ENCODE measurements at regions not wholly inside any gene's neighbourhood (a gene's known extent, or its start where the extent isn't known, plus 50 kb on each side); places are given as distances from the start of the nearest gene placed in this dataset.
"Not testable (repeated sequence)": the region's sequence is repeated elsewhere in the genome, so short reads cannot be mapped to it uniquely, and the experiment has no call there.

DNA sequence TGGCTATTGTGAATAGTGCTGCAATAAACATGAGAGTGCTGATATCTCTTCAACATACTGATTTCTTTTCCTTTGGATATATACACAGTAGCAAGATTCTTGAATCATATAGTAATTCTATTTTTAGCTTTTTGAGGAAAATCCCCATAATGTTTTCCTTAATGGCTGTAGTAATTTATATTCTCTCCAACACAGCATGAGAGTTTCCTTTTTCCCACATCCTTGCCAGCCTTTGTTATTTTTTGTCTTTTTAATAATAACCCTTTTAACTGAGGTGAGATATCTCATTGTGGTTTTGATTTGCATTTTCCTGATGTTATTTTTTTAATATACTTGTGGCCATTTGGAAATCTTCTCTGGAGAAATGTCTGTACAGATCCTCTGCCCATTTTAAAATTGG lies 132.6 kb downstream of the PRL start:
- no peak for DNase-seq

DNA sequence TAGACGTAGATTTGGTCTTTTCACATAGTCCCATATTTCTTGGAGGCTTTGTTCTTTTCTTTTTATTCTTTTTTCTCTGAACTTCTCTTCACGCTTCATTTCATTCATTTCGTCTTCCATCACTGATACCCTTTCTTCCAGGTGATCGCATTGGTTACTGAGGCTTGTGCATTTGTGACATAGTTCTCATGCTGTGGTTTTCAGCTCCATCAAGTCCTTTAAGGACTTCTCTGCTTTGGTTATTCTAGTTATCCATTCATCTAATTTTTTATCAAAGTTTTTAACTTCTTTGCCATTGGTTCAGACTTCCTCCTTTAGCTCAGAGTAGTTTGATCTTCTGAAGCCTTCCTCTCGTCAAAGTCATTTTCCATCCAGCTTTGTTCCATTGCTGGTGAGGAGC lies 125.8 kb downstream of the PRL start:
- not testable (repeated sequence) for DNase-seq

GRCh38 chr6:22171885-22172284 lies 125.0 kb downstream of the PRL start:
- DNase-seq, result not testable (repeated sequence)

- DNase-seq, result no peak
These were observed 123.5 kb downstream of the PRL start for GRCh38 chr6:22173311-22173710.

GRCh38 chr6:22180250-22180649 lies 116.6 kb downstream of the PRL start:
- not testable (repeated sequence) for DNase-seq

DNA sequence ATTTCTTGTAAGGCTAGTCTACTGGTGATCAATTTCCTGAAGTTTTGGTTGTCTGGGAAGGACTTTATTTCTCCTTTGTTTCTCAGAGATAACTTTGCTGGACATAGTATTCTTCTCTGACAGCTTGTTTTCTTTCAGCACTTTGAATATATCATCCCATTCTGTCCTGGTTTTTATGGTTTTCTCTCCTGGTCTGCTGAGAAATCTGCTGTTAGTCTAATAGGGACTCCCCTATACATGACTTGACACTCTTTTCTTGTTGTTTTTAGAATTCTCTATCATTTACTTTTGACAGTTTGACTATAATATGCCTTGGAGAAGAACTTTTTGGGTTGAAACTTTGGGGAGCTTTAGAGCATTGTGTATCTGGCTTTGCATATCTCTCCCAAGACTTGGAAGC lies 112.5 kb downstream of the PRL start:
- no peak for DNase-seq

DNA sequence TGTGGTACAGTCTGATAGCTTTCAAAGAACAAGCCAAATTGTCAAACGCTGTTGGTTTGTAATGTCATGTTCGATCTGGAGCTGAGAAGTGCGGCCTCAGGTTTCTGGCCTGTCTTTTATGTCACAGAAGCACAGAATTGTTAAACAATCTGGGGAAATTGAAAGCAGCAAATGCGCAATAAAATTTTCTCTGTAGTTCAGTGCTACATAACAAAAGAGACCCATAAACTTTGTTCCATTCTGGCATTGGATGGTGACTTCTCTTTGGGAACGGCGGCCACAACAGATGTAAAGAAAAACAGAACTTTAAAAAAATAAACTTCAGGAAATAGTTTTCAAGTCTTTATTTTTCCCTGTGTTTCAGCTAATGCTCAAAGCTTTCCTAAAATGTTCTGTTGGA lies 106.9 kb downstream of the PRL start:
- no peak for DNase-seq

- no peak for DNase-seq
These were observed 102.5 kb downstream of the PRL start for GRCh38 chr6:22194188-22194921.

DNA sequence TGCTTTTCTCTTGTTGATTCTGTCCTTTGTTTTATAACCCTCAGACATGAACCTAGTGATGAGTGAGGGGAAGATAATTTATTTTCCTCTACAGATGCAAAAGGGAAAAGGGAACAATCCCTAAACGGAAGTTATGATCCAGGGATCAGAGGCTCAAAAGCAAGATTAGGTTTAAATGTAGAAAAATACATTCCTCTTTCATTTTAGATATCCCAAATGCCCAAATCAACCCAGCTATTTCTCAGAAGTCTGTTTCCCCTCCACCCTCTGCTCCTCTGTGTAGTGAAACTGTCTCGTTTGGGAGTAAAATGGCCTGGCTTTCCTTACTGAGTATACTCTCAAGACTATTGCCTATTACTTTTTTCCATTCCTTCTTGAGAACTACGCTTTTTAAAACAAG lies 97.1 kb downstream of the PRL start:
- DNase-seq, result no peak

- DNase-seq, result no peak
These were observed 92.7 kb downstream of the PRL start for GRCh38 chr6:22204153-22204552.

DNA sequence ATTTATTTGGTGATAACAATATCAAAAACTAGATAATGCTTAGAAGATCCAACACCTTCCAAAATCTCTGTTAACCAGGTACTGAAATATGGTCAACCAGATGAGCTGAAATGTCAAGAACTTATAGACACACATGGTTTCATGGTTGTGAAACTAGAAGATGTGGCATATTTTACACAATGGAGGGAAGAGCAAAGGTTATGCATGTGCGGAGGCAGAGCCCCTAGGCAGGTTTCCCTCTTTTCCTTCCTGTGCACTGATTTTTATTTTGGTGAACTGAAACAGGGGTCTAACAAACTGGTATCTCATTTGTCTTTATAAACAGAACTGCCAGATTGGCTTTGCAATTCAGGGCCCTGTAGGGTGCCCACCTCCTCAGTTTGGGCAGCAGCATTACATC lies 91.6 kb downstream of the PRL start:
- no peak for DNase-seq

- DNase-seq, result no peak
These were observed 90.7 kb downstream of the PRL start for GRCh38 chr6:22206106-22206505.

DNA sequence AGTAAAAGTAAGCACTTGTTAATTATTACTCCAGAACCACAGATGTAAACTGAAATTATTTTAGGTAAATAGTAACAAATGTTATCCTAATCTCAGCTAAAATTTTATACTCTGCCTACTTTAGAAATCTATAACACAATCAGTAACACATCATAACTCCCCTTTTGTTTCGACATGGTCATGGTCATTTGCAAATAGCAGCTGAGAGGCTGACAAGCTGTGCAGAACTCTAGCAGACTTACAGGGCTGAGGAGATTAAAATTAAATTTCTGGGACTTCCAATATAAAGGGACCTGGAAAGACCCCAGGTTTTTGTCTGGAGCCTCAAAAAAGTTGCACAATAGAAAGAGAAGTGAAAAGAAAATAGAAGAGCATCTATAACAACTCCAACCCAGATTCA lies 88.8 kb downstream of the PRL start:
- DNase-seq, result no peak

- DNase-seq, result no peak
These were observed 82.5 kb downstream of the PRL start for GRCh38 chr6:22214314-22214713.

- not testable (repeated sequence) for DNase-seq
These were observed 81.4 kb downstream of the PRL start for GRCh38 chr6:22215474-22215873.

GRCh38 chr6:22218410-22218809 lies 78.4 kb downstream of the PRL start:
- DNase-seq, result no peak

DNA sequence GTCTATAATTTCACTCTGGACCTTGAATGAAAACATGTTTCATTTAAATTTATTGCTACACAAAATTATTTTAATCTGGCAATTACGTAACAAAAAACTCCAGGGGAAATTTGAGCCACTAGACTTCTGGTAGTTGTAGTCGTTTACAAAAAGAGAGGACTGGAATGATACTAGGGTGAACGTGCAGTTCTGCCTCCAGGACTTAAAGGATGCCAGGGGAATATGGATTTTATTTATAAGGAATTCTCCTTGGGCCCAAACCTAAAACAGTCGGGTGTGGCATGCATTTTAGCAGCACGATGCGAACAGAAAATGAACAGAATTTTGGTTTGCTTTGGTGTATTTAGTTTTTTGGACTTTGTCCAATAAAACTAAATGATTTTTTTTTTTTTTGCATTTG lies 76.9 kb downstream of the PRL start:
- no peak for DNase-seq

DNA sequence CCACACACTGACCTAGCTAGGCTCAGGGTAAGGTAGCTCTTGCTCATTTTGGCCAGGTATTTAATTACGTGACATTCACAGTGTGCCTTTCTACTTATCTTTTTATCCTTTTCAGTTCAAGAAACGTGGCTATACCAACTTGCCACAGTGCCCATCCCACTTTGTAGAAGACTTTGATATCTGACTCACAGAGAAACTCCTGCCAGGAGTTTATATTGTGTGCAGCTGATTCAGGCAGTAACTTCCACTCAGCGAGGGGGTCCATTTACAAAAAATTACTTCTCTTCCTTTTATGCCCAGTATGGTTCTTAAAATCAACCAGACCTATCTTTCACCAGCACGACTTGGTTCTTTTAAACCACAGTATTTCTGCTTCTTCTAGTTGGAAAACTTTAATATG lies 75.6 kb downstream of the PRL start:
- DNase-seq, result no peak

DNA sequence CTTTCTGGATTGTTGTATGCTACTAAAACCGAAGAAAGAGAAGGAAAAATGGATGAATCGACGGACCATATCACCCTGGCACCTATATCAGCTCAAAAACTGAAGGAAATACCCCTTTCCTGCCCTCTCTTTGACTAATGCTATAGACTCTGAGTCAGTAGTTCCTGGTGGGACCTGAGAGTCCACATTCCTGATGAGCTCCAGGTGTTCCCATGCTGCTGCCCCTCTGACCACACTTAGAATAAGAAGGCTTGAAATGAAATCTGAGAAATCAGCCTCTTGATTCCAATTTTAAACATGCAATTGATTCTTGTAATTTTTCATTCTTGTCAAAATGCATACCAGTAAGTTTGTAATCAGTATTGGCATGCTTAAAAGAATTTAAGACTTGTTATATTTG lies 75.2 kb downstream of the PRL start:
- no peak for DNase-seq

DNA sequence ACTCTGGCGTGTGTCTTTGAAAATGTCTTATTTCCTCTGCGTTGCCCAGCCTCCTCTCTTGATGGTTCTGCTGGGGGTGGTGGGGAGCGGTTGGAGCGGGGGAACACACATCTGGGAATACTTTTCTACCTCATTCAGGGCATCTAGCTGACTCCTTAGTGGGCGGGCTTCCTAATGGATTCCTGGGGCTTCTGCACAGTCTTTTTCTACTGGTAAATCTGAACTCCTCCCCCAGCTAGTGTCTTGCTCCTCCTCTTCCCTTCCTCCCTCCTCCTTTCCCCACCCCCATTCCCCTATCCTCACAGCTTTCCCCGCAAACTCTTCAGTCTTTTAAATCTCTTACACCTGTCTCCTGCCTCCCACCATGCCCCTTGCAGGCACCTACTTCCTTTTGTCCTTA lies 74.4 kb downstream of the PRL start:
- DNase-seq, result no peak

DNA sequence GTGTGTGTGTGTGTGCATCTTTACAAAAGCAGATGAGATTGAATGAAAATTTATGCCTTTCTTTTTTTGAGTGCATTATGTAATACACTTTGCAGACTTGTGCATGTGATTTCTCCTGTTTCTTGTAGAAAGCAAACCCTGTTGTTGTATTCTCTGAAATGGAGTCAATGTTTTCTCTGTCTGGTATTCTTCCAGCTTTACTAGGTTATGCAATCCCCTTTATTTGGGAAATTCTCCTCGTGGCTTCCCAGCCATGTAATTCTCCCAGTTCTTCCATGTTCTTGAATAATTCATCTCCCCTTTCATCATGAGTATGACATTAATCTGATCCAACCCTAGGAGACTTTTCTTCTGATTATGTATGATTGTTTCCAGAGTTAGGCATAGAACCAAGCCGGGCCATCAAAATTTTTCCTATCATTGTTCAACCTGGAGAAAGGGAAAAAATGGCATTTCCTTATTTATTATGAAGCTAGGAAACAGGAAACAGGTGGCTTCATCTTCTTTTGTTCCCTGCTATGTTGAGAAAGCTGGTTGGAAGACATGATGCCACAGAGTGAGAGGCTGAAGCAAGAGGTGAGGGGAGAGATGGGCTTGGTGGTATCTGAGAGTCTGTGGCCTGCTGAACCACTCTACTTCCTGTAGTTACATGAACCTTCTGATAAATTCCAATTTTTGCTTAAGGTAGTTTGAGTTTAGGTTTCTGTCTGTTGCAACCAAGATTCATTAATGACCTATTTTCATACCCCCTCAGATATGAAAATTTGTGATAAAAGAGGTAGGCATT lies 68.8 kb downstream of the PRL start:
- no peak for DNase-seq

- DNase-seq, result no peak
These were observed 65.8 kb downstream of the PRL start for GRCh38 chr6:22231050-22231449.

- no peak for DNase-seq
These were observed 65.2 kb downstream of the PRL start for GRCh38 chr6:22231616-22232015.

GRCh38 chr6:22236626-22237414 lies 60.0 kb downstream of the PRL start:
- DNase-seq, result no peak

Measured in AML-193 (cell line).